Fibroblast of lung (primary cell): ENCODE measurements at regions not wholly inside any gene's neighbourhood (a gene's known extent, or its start where the extent isn't known, plus 50 kb on each side); places are given as distances from the start of the nearest gene placed in this dataset.

Source experiments
- DNase-seq, 2 donors: peaks; one replicate each; pipeline versions ENCODE4 v3.0.0 to v3.0.0-alpha.2; 2010; ENCODE audit warnings: low read depth in 2 of 2
- H2AFZ ChIP-seq: 2 replicates; pipeline ENCODE4 v1.5.1; 2012; ENCODE audit warnings: low read length, control low read depth, inconsistent platforms
- H3K27ac ChIP-seq: 2 replicates; pipeline ENCODE4 v1.5.1; 2011; ENCODE audit warnings: low read length, control low read depth; ENCODE audit not compliant: insufficient read depth
- H3K27me3 ChIP-seq: 2 replicates; pipeline ENCODE4 v1.5.1; 2011; ENCODE audit warnings: mild to moderate bottlenecking, low read length; ENCODE audit not compliant: control insufficient read depth, insufficient read depth
- H3K36me3 ChIP-seq: 2 replicates; pipeline ENCODE4 v1.5.1; 2011; ENCODE audit warnings: low read length; ENCODE audit not compliant: control insufficient read depth, insufficient read depth
- H3K4me1 ChIP-seq: 2 replicates; pipeline ENCODE4 v1.5.1; 2011; ENCODE audit warnings: low read length; ENCODE audit not compliant: control insufficient read depth, insufficient read depth; ENCODE audit errors: extremely low read depth
- H3K4me2 ChIP-seq: 2 replicates; pipeline ENCODE4 v1.5.1; 2011; ENCODE audit warnings: low read length, control low read depth; ENCODE audit not compliant: insufficient read depth; ENCODE audit errors: extremely low read depth
- H3K4me3 ChIP-seq, 4 experiments: fragments of 200-600 bp in 1 of 4; sonication (generic) in 1 of 4; replicated peaks in 1 of 4; 2 replicates each; pipeline ENCODE4 v1.5.1; 2011 to 2016; ENCODE audit warnings: low read length in 4 of 4, low read depth in 3 of 4, mild to moderate bottlenecking in 3 of 4, control low read depth in 2 of 4, inconsistent platforms in 1 of 4, mixed read lengths in 1 of 4; ENCODE audit not compliant: insufficient read depth in 1 of 4; ENCODE audit errors: control extremely low read depth in 1 of 4
- H3K79me2 ChIP-seq: 2 replicates; pipeline ENCODE4 v1.5.1; 2012; ENCODE audit warnings: mild to moderate bottlenecking, low read length, inconsistent platforms; ENCODE audit not compliant: control insufficient read depth, insufficient read depth
- H3K9ac ChIP-seq: 2 replicates; pipeline ENCODE4 v1.5.1; 2011; ENCODE audit warnings: mild to moderate bottlenecking, low read length, control low read depth; ENCODE audit not compliant: insufficient read depth
- H3K9me3 ChIP-seq: 2 replicates; pipeline ENCODE4 v1.5.1; 2012; ENCODE audit warnings: low read depth, low read length; ENCODE audit not compliant: control insufficient read depth, insufficient read depth
- H4K20me1 ChIP-seq: 2 replicates; pipeline ENCODE4 v1.5.1; 2011; ENCODE audit warnings: low read length; ENCODE audit not compliant: control insufficient read depth, insufficient read depth; ENCODE audit errors: extremely low read depth
- EZH2 ChIP-seq: IDR thresholded peaks from 2 replicates; pipeline ENCODE4 v1.5.1; 2012; ENCODE audit warnings: low read length, control low read depth, mild to moderate bottlenecking; ENCODE audit errors: missing control alignments
- TF ChIP-seq, protein P1 (sequence below), 2 donors: IDR thresholded peaks in 1 of 2; conservative IDR thresholded peaks in 1 of 2; 1 replicate in 1 of 2; 2 replicates in 1 of 2; pipeline ENCODE4 v1.5.1; 2011 to 2012; ENCODE audit warnings: low read length in 2 of 2, control low read depth in 1 of 2, inconsistent platforms in 1 of 2, low read depth in 1 of 2, mild to moderate bottlenecking in 1 of 2

DNA sequence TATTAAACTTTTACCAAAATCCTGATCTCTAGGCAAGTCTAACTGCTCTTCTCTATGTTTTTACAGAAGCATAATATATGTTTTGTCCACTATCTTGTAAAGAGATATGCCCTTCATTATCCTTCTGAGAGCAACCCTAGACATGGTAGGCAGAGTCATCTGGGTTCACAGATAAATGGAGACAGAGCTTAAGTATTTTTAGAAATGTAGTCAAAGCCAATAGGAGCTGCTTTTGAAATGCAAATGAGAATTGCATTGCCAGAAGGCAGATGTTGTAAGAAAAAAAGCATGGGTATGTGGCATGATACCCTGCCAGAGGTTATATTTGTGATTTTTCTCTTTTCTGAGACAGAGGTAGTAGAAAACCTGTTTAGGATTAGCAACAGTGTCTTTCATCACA, 964.8 kb downstream of the SORCS3 start:
- no peak overlapping the region for H3K4me3 ChIP-seq
- H3K9me3 ChIP-seq: no peaks in the 10 kb centered on the region
- no peak overlapping the region for H3K4me2 ChIP-seq
- H3K36me3 ChIP-seq: no peaks in the 10 kb centered on the region
- H3K27me3 ChIP-seq: no peaks in the 10 kb centered on the region
- no peaks in the 10 kb centered on the region for H3K79me2 ChIP-seq
- H4K20me1 ChIP-seq: no peaks in the 10 kb centered on the region
- TF ChIP-seq, protein P1, sequence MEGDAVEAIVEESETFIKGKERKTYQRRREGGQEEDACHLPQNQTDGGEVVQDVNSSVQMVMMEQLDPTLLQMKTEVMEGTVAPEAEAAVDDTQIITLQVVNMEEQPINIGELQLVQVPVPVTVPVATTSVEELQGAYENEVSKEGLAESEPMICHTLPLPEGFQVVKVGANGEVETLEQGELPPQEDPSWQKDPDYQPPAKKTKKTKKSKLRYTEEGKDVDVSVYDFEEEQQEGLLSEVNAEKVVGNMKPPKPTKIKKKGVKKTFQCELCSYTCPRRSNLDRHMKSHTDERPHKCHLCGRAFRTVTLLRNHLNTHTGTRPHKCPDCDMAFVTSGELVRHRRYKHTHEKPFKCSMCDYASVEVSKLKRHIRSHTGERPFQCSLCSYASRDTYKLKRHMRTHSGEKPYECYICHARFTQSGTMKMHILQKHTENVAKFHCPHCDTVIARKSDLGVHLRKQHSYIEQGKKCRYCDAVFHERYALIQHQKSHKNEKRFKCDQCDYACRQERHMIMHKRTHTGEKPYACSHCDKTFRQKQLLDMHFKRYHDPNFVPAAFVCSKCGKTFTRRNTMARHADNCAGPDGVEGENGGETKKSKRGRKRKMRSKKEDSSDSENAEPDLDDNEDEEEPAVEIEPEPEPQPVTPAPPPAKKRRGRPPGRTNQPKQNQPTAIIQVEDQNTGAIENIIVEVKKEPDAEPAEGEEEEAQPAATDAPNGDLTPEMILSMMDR (conservative IDR thresholded peaks at IDR 0.05 in 1 of 2, IDR thresholded peaks at IDR 0.05 in 1 of 2; ENCODE audit: low read depth in 1 of 2, low read length in 2 of 2): no peak
- TF ChIP-seq EZH2: no peak
- no peaks in the 10 kb centered on the region for H3K4me1 ChIP-seq
- H2AFZ ChIP-seq: no peak overlapping the region
- no peak overlapping the region for H3K9ac ChIP-seq
- no peak overlapping the region for H3K27ac ChIP-seq
- no peak for DNase-seq

DNA sequence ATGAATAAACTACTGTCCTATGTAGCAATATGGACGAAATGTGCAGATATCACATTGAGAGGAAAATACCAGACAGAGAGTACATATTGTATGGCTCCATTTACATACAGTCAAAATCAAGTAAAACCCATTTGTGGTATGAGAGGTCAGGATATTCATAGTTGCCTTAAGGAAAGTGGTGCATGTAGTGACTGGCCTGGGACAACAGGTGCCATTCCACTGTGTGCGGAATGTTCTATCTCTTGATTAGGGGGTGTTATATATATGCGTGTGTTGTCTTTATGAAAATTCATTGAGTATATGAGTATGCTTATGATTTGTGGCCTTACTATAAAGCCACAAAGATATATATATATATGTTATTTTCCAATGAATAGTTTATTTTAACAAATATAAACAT, 964.0 kb downstream of the SORCS3 start:
- no peak overlapping the region for H2AFZ ChIP-seq
- no peak overlapping the region for H3K4me2 ChIP-seq
- H3K4me1 ChIP-seq: no peaks in the 10 kb centered on the region
- TF ChIP-seq, protein P1 (conservative IDR thresholded peaks at IDR 0.05 in 1 of 2, IDR thresholded peaks at IDR 0.05 in 1 of 2; ENCODE audit: low read depth in 1 of 2, low read length in 2 of 2): no peak
- no peak for TF ChIP-seq EZH2
- H3K9me3 ChIP-seq: no peaks in the 10 kb centered on the region
- H3K9ac ChIP-seq: no peak overlapping the region
- H3K36me3 ChIP-seq: no peaks in the 10 kb centered on the region
- H3K79me2 ChIP-seq: no peaks in the 10 kb centered on the region
- H3K27ac ChIP-seq: no peak overlapping the region
- no peaks in the 10 kb centered on the region for H4K20me1 ChIP-seq
- H3K27me3 ChIP-seq: no peaks in the 10 kb centered on the region
- H3K4me3 ChIP-seq: no peak overlapping the region
- no peak for DNase-seq

DNA sequence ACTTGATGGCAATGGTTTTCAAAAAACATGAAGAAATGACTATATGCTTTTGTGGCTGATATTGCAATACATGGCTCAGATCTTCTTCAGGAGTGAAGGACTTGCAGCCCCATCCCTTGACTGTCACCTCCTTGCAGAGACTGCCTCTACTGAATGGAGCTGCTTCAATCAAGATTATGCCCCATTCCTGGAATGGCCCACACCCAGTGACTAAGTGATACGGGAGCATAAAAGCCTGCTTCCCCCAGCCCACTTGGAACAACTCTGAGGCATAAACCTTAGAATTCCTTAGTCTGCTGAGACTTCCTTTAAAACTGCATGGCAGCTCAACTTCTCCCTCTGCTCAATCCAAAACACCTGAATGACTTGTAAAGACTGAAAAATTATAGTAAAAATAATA, 957.1 kb downstream of the SORCS3 start:
- no peaks in the 10 kb centered on the region for H4K20me1 ChIP-seq
- no peaks in the 10 kb centered on the region for H3K4me1 ChIP-seq
- peak in 1 of 2 donors; percentile 14 for DNase-seq
- no peak overlapping the region for H3K4me3 ChIP-seq
- H3K36me3 ChIP-seq: no peaks in the 10 kb centered on the region
- no peaks in the 10 kb centered on the region for H3K79me2 ChIP-seq
- no peak overlapping the region for H2AFZ ChIP-seq
- TF ChIP-seq EZH2: no peak
- TF ChIP-seq, protein P1 (conservative IDR thresholded peaks at IDR 0.05 in 1 of 2, IDR thresholded peaks at IDR 0.05 in 1 of 2; ENCODE audit: low read depth in 1 of 2, low read length in 2 of 2): no peak
- no peak overlapping the region for H3K27ac ChIP-seq
- no peak overlapping the region for H3K9ac ChIP-seq
- H3K9me3 ChIP-seq: no peaks in the 10 kb centered on the region
- H3K4me2 ChIP-seq: no peak overlapping the region
- no peaks in the 10 kb centered on the region for H3K27me3 ChIP-seq
